ENCODE measurements at regions not wholly inside any gene's neighbourhood (a gene's known extent, or its start where the extent isn't known, plus 50 kb on each side); places are given as distances from the start of the nearest gene placed in this dataset.
"Not testable (repeated sequence)": the region's sequence is repeated elsewhere in the genome, so short reads cannot be mapped to it uniquely, and the experiment has no call there.

DNA sequence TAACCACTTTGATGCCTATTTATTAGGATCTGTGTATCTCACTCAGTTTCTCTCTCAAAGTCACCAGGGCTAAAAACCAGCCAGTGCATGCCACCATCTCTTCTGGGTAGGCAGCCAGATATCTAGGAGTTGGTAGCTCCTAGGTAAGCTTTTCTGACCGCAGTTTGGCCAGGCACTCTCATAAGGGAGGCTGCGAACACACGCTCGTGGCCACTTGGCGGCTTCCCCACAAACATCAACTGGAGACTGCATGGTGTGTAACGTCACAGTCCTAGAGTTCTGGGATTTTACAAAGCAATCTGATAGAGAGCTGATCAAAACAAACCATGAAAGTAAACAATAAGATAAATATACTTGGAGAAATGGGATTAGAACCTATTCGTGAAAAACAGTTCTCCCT, 424.3 kb upstream of the ACVR2A start:
- intact Hi-C loops (cut with micrococcal nuclease; ENCODE audit: unreplicated experiment), result no loop called here
- TF ChIP-seq, protein P1, sequence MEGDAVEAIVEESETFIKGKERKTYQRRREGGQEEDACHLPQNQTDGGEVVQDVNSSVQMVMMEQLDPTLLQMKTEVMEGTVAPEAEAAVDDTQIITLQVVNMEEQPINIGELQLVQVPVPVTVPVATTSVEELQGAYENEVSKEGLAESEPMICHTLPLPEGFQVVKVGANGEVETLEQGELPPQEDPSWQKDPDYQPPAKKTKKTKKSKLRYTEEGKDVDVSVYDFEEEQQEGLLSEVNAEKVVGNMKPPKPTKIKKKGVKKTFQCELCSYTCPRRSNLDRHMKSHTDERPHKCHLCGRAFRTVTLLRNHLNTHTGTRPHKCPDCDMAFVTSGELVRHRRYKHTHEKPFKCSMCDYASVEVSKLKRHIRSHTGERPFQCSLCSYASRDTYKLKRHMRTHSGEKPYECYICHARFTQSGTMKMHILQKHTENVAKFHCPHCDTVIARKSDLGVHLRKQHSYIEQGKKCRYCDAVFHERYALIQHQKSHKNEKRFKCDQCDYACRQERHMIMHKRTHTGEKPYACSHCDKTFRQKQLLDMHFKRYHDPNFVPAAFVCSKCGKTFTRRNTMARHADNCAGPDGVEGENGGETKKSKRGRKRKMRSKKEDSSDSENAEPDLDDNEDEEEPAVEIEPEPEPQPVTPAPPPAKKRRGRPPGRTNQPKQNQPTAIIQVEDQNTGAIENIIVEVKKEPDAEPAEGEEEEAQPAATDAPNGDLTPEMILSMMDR (conservative IDR thresholded peaks at IDR 0.05; ENCODE audit: low read depth, low read length), result no peak
- TF ChIP-seq EZH2 (IDR thresholded peaks at IDR 0.05; ENCODE audit: borderline replicate concordance, low read depth, low read length, poor library complexity, severe bottlenecking), result no peak
- Histone ChIP-seq H3K4me3 (ENCODE audit: low read depth, low read length, poor library complexity, severe bottlenecking) (no peak overlapping the region), H3K27ac (ENCODE audit: low read depth, low read length, poor library complexity, severe bottlenecking) (no peak overlapping the region), H3K4me1 (ENCODE audit: insufficient read depth, low read length, poor library complexity, severe bottlenecking) (peaks cover 8% of the 10 kb centered on the region), H3K9me3 (ENCODE audit: low read depth, low read length, poor library complexity, severe bottlenecking) (no peaks in the 10 kb centered on the region), H3K36me3 (ENCODE audit: insufficient read depth, low read length, poor library complexity, severe bottlenecking) (no peaks in the 10 kb centered on the region), H3K27me3 (replicated peaks; ENCODE audit: insufficient read depth, low read depth, low read length, poor library complexity) (no peaks in the 10 kb centered on the region)
- ChIA-PET POLR2A (ENCODE audit: low non-redundant PET) (no interaction called here), CTCF (no interaction called here)
- no peak for DNase-seq (ENCODE audit: low spot score)
- no TSS peak for BruUV-seq (replicated peaks)

DNA sequence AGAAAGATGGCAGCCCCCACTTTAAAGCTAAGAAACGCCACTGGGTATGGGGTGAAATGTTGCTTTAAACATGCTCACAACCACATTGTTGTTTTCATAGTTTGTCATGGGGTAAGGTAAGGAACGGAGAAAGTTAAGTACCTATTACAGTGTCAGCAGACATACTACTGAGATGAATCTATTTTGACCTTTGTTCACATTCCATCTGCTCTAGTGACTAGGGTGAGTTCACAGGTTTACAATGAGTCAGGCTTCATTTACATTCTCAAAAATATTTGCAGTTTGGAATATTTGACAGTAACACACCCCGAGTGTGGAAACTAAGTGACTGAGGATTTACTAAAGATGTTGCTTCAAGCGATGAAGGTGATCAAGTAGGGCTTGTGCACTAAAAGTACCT, 428.7 kb upstream of the ACVR2A start:
- Histone ChIP-seq H3K36me3 (ENCODE audit: insufficient read depth, low read length, poor library complexity, severe bottlenecking) (no peaks in the 10 kb centered on the region), H3K4me1 (ENCODE audit: insufficient read depth, low read length, poor library complexity, severe bottlenecking) (no peaks in the 10 kb centered on the region), H3K9me3 (ENCODE audit: low read depth, low read length, poor library complexity, severe bottlenecking) (no peaks in the 10 kb centered on the region), H3K27me3 (replicated peaks; ENCODE audit: insufficient read depth, low read depth, low read length, poor library complexity) (no peaks in the 10 kb centered on the region), H3K27ac (ENCODE audit: low read depth, low read length, poor library complexity, severe bottlenecking) (no peak overlapping the region), H3K4me3 (ENCODE audit: low read depth, low read length, poor library complexity, severe bottlenecking) (no peak overlapping the region)
- ChIA-PET POLR2A (ENCODE audit: low non-redundant PET) (no interaction called here), CTCF (no interaction called here)
- no TSS peak for BruUV-seq (replicated peaks)
- intact Hi-C loops (cut with micrococcal nuclease; ENCODE audit: unreplicated experiment), result no loop called here
- TF ChIP-seq EZH2 (IDR thresholded peaks at IDR 0.05; ENCODE audit: borderline replicate concordance, low read depth, low read length, poor library complexity, severe bottlenecking), result no peak
- TF ChIP-seq, protein P1 (conservative IDR thresholded peaks at IDR 0.05; ENCODE audit: low read depth, low read length), result no peak
- no peak for DNase-seq (ENCODE audit: low spot score)

DNA sequence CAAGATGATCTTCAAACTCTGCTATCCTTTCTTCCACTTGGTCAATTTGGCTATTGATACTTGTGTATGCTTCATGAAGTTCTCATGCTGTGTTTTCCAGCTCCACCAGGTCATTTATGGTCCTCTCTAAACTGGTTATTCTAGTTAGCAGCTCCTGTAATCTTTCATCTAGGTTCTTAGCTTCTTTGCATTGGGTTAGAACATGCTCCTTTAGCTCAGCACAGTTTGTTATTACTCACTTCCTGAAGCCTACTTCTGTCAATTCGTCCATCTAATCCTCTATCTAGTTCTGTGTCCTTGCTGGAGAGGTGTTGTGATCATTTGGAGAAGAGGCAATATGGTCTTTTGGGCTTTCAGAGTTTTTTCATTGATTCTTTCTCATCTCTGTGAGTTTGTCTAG, 430.2 kb upstream of the ACVR2A start:
- DNase-seq (ENCODE audit: low spot score); H3K27ac ChIP-seq (ENCODE audit: low read depth, low read length, poor library complexity, severe bottlenecking); intact Hi-C loops (cut with micrococcal nuclease; ENCODE audit: unreplicated experiment); H3K4me1 ChIP-seq (ENCODE audit: insufficient read depth, low read length, poor library complexity, severe bottlenecking); H3K27me3 ChIP-seq (replicated peaks; ENCODE audit: insufficient read depth, low read depth, low read length, poor library complexity); H3K4me3 ChIP-seq (ENCODE audit: low read depth, low read length, poor library complexity, severe bottlenecking); POLR2A ChIA-PET (ENCODE audit: low non-redundant PET); BruUV-seq (replicated peaks); CTCF ChIA-PET; H3K36me3 ChIP-seq (ENCODE audit: insufficient read depth, low read length, poor library complexity, severe bottlenecking); H3K9me3 ChIP-seq (ENCODE audit: low read depth, low read length, poor library complexity, severe bottlenecking): not testable (repeated sequence)

DNA sequence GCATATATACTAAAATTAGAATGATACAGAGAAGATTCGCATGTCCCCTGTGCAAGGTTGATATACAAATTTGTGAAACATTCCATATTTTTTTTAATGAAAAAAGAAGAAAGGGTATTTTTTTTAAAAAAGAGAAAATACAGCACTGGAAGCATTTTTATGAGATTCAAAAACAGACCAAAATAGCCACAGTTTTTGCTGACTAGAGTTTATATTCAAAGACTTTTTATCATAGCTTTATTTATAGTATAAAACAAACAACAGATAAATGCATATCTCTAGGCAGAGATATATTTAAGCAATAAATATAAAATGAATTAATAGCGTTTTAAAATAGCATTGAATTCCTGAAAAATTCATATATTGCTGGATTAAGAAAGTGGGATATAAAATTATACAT, 436.5 kb upstream of the ACVR2A start:
- CTCF ChIA-PET, result no interaction called here
- no peak overlapping the region for H3K4me3 ChIP-seq (ENCODE audit: low read depth, low read length, poor library complexity, severe bottlenecking)
- H3K27me3 ChIP-seq (replicated peaks; ENCODE audit: insufficient read depth, low read depth, low read length, poor library complexity), result no peaks in the 10 kb centered on the region
- intact Hi-C loops (cut with micrococcal nuclease; ENCODE audit: unreplicated experiment), result no loop called here
- no peak for TF ChIP-seq EZH2 (IDR thresholded peaks at IDR 0.05; ENCODE audit: borderline replicate concordance, low read depth, low read length, poor library complexity, severe bottlenecking)
- TF ChIP-seq, protein P1 (conservative IDR thresholded peaks at IDR 0.05; ENCODE audit: low read depth, low read length), result no peak
- no peaks in the 10 kb centered on the region for H3K9me3 ChIP-seq (ENCODE audit: low read depth, low read length, poor library complexity, severe bottlenecking)
- no peaks in the 10 kb centered on the region for H3K4me1 ChIP-seq (ENCODE audit: insufficient read depth, low read length, poor library complexity, severe bottlenecking)
- H3K27ac ChIP-seq (ENCODE audit: low read depth, low read length, poor library complexity, severe bottlenecking), result no peak overlapping the region
- H3K36me3 ChIP-seq (ENCODE audit: insufficient read depth, low read length, poor library complexity, severe bottlenecking), result no peaks in the 10 kb centered on the region
- no TSS peak for BruUV-seq (replicated peaks)
- no peak for DNase-seq (ENCODE audit: low spot score)
- POLR2A ChIA-PET (ENCODE audit: low non-redundant PET), result no interaction called here
